ENCODE measurements at regions not wholly inside any gene's neighbourhood (a gene's known extent, or its start where the extent isn't known, plus 50 kb on each side); places are given as distances from the start of the nearest gene placed in this dataset.

DNA sequence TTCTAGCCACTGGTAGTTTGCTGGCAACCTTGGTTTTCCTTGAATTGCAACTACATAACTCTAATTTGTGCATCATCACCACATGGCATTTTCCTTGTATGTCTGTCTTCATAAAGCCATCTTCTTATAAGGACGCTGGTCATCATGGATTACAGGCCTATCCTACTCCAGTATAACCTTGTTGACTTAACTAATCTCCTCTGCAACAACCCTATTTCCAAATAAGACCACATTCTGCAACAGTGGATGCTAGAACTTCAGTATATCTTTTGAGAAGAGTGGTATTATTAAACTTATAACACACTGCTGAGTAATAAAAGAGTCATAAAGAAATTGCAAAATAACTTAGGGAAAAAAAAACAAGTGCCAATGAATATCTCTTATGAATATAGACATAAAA is 511.8 kb upstream of the FOXG1 start:
- TF ChIP-seq, protein P1, sequence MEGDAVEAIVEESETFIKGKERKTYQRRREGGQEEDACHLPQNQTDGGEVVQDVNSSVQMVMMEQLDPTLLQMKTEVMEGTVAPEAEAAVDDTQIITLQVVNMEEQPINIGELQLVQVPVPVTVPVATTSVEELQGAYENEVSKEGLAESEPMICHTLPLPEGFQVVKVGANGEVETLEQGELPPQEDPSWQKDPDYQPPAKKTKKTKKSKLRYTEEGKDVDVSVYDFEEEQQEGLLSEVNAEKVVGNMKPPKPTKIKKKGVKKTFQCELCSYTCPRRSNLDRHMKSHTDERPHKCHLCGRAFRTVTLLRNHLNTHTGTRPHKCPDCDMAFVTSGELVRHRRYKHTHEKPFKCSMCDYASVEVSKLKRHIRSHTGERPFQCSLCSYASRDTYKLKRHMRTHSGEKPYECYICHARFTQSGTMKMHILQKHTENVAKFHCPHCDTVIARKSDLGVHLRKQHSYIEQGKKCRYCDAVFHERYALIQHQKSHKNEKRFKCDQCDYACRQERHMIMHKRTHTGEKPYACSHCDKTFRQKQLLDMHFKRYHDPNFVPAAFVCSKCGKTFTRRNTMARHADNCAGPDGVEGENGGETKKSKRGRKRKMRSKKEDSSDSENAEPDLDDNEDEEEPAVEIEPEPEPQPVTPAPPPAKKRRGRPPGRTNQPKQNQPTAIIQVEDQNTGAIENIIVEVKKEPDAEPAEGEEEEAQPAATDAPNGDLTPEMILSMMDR (IDR thresholded peaks at IDR 0.05): no peak
- TF ChIP-seq POLR2A (IDR thresholded peaks at IDR 0.05): no peak

All from heart left ventricle (tissue), 13 donors.